ENCODE measurements at regions not wholly inside any gene's neighbourhood (a gene's known extent, or its start where the extent isn't known, plus 50 kb on each side); places are given as distances from the start of the nearest gene placed in this dataset.

GRCh38 chr14:101126731-101127130 is 223.2 kb upstream of the RTL1 start:
- intact Hi-C loops (cut with DNase I), result no loop called here
- Histone ChIP-seq H3K36me3 (no peaks in the 10 kb centered on the region), H3K4me3 (no peak overlapping the region), H3K4me1 (no peaks in the 10 kb centered on the region), H3K27me3 (peaks cover 16% of the 10 kb centered on the region), H3K27ac (no peak overlapping the region), H3K9me3 (no peaks in the 10 kb centered on the region)
- no peak for TF ChIP-seq CTCF (IDR thresholded peaks at IDR 0.05)
- ATAC-seq, result no peak
- no peak for DNase-seq

GRCh38 chr14:101127224-101127623 is 223.7 kb upstream of the RTL1 start:
- intact Hi-C loops (cut with DNase I), result no loop called here
- H3K27me3 ChIP-seq, result peaks cover 16% of the 10 kb centered on the region
- ATAC-seq, result no peak
- H3K9me3 ChIP-seq, result no peaks in the 10 kb centered on the region
- no peak for DNase-seq
- no peak overlapping the region for H3K4me3 ChIP-seq
- H3K27ac ChIP-seq, result no peak overlapping the region
- no peak for TF ChIP-seq CTCF (IDR thresholded peaks at IDR 0.05)
- H3K4me1 ChIP-seq, result no peaks in the 10 kb centered on the region
- no peaks in the 10 kb centered on the region for H3K36me3 ChIP-seq

DNA sequence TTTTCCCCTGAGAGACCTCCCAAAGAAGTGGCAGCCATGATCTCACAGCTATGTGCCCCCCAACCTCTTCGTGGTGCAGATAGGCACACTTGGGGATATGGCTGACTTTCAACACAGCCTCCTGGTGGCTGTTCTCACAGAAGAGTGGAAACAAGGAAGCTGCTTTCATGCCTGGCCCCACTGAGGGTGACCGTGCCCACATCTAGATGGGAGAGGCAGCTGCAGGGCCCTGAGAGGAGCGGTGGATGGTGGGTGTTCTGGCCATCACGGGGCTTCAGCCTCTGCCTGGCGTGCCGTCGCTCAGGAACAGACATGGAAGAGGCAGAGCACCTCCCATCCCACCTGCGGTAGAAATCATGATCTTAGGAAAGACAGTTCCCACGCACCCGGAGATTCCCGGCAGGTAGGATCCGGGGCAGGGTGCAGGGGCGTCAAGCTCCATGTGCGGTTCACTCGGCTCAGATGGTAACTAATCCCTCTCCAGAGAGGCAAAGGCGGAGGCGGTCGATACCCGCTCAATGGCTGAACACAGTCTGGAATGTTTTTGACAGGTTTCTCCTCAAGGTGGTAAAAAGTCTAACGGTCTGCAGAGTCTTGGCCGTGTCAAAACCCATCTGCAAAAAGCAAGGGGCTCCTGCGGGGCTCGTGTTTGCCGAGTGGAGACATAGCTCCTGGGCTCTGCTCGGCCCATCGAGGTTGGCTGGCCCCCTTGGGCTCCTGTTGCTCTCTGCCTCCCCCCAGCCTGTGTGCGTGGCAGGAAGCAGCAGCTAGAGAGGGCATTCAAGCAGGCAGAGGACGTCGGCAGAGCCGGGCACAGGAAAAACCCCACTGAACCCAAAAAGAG is 225.2 kb upstream of the RTL1 start:
- no peak for TF ChIP-seq CTCF (IDR thresholded peaks at IDR 0.05)
- no peak for DNase-seq
- H3K4me1 ChIP-seq, result no peaks in the 10 kb centered on the region
- no peaks in the 10 kb centered on the region for H3K36me3 ChIP-seq
- ATAC-seq, result no peak
- no peak overlapping the region for H3K4me3 ChIP-seq
- H3K27me3 ChIP-seq, result peaks cover 16% of the 10 kb centered on the region
- intact Hi-C loops (cut with DNase I), result no loop called here
- no peak overlapping the region for H3K27ac ChIP-seq
- no peaks in the 10 kb centered on the region for H3K9me3 ChIP-seq

DNA sequence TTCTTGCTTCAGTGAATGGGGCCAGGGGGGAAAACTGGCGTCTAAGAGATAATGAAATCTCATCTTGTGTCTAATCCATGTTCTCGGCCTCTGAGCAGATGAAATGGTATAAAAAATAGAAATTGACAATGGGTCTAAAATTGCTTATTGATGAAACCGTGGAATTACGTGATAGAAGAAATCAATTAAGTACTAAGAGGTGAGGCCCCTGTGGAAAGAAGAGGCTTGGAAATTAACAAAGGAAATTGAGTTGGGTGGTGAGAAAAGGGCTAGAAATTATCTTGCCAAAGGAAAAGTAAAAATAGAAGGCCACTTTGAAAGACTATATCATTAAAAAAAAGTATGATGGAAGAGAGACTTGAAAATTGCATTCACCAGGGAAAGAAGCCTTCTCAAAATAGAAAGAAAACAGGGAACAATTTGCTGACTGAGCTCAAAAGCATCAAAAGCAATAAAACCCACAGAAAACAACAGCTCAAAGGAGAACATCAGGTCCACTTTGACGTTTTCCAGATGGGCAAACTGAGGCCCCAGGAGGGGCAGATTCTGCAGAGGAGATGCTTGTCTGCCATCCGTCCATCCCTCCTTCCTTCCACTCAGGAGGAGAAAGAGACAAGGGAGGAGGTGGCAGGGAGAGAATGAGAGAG is 226.1 kb upstream of the RTL1 start:
- Histone ChIP-seq H3K9me3 (no peaks in the 10 kb centered on the region), H3K36me3 (no peaks in the 10 kb centered on the region), H3K27me3 (peaks cover 16% of the 10 kb centered on the region), H3K4me3 (no peak overlapping the region), H3K4me1 (no peaks in the 10 kb centered on the region), H3K27ac (no peak overlapping the region)
- no peak for TF ChIP-seq CTCF (IDR thresholded peaks at IDR 0.05)
- DNase-seq (no peak), ATAC-seq (no peak)
- intact Hi-C loops (cut with DNase I), result no loop called here

- H3K4me1 ChIP-seq, result no peaks in the 10 kb centered on the region
- no peaks in the 10 kb centered on the region for H3K9me3 ChIP-seq
- H3K27me3 ChIP-seq, result peaks cover 16% of the 10 kb centered on the region
- H3K36me3 ChIP-seq, result no peaks in the 10 kb centered on the region
- H3K27ac ChIP-seq, result no peak overlapping the region
- H3K4me3 ChIP-seq, result no peak overlapping the region
- intact Hi-C loops (cut with DNase I), result no loop called here
- TF ChIP-seq CTCF (IDR thresholded peaks at IDR 0.05), result no peak
- peak; percentile 51 for DNase-seq
- ATAC-seq, result no peak
These were observed 227.3 kb upstream of the RTL1 start for GRCh38 chr14:101130861-101131260.

Measured in upper lobe of right lung (tissue), 1 donor.